ENCODE measurements at regions not wholly inside any gene's neighbourhood (a gene's known extent, or its start where the extent isn't known, plus 50 kb on each side); places are given as distances from the start of the nearest gene placed in this dataset.

DNA sequence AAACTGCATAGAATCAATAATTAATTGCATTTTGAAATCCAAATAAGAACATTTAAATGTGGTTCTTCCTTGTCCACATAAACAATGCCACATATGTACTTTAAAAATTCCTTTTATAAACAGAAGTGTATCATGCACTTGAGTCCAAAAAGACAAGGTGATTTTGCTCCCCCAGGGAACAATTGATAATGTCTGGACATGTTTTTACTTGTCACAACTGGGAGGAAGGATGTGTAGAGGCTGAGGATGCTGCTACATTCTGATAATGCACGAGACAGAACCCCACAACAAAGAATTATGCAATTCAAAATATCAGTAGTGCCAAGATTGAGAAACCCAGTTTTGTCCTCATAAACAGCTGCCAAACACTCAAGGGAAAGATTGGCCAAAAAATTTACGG lies 181.1 kb upstream of the ISL1 start:
- no peaks in the 10 kb centered on the region for H3K36me3 Mint-ChIP-seq (ENCODE audit: low read depth)
- H2AFZ ChIP-seq = no peak overlapping the region
- no peak for TF ChIP-seq NANOG (IDR thresholded peaks at IDR 0.05; ENCODE audit: borderline replicate concordance)
- no peak for TF ChIP-seq ZNF114 (CRISPR knock-in tag; IDR thresholded peaks at IDR 0.05)
- no peak for TF ChIP-seq JUNB (IDR thresholded peaks at IDR 0.05; ENCODE audit: unreplicated experiment)
- no peak for TF ChIP-seq STAT1 (IDR thresholded peaks at IDR 0.05; ENCODE audit: unreplicated experiment)
- no peaks in the 10 kb centered on the region for H3K27me3 Mint-ChIP-seq (ENCODE audit: insufficient read depth, low read depth, poor library complexity)
- no peak for DNase-seq (ENCODE audit: low spot score)
- no peak overlapping the region for H3K4me3 Mint-ChIP-seq
- ATAC-seq = no peak
- H3K27ac ChIP-seq (ENCODE audit: low read depth) = no peak overlapping the region
- no peaks in the 10 kb centered on the region for H3K9me3 Mint-ChIP-seq
- no peaks in the 10 kb centered on the region for H3K36me3 ChIP-seq (ENCODE audit: insufficient read depth)
- no peaks in the 10 kb centered on the region for H3K4me1 ChIP-seq (ENCODE audit: insufficient read depth)
- H3K4me1 Mint-ChIP-seq = peaks cover 5% of the 10 kb centered on the region
- no peaks in the 10 kb centered on the region for H3K27me3 ChIP-seq (ENCODE audit: insufficient read depth)
- no peak overlapping the region for H3K27ac Mint-ChIP-seq
- H4K20me1 ChIP-seq (replicated peaks; ENCODE audit: insufficient read depth) = no peaks in the 10 kb centered on the region
- H3F3A ChIP-seq (replicated peaks; ENCODE audit: low read depth) = no peaks in the 10 kb centered on the region
- no peak overlapping the region for H3K4me3 ChIP-seq
- no peaks in the 10 kb centered on the region for H3K9me2 ChIP-seq (ENCODE audit: insufficient read depth)
- no peaks in the 10 kb centered on the region for H3K79me2 ChIP-seq (replicated peaks; ENCODE audit: insufficient read depth)
- no peak overlapping the region for H3K4me2 ChIP-seq

DNA sequence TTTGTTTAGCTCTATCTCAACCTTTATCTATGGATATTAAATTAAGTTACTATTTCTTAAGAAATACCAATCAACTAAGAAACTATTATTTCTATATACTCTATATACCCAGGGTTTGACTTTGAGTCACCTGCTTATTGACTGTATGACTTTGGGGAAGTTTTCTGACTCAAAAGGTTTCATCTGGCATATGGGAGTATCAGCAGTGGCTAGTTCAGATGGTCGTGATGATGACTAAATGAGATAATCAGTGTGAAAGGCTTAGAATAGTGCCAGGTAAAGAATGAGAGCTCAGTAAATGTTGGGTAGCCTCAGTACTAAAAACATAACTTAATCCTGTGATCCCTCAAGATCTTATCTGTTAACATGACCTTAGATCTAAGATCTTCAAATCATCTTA lies 179.7 kb upstream of the ISL1 start:
- Mint-ChIP-seq H3K36me3 (ENCODE audit: low read depth) (no peaks in the 10 kb centered on the region), H3K4me1 (peaks cover 3% of the 10 kb centered on the region), H3K27ac (no peak overlapping the region), H3K9me3 (no peaks in the 10 kb centered on the region), H3K27me3 (ENCODE audit: insufficient read depth, low read depth, poor library complexity) (no peaks in the 10 kb centered on the region), H3K4me3 (no peak overlapping the region)
- H3K4me3 ChIP-seq = no peak overlapping the region
- H3F3A ChIP-seq (replicated peaks; ENCODE audit: low read depth) = no peaks in the 10 kb centered on the region
- TF ChIP-seq ZNF331 (CRISPR knock-in tag; IDR thresholded peaks at IDR 0.05; ENCODE audit: low read depth) (no peak), POLR2AphosphoS5 (IDR thresholded peaks at IDR 0.05; ENCODE audit: low read depth) (no peak), STAT1 (IDR thresholded peaks at IDR 0.05; ENCODE audit: unreplicated experiment) (no peak), NANOG (IDR thresholded peaks at IDR 0.05; ENCODE audit: borderline replicate concordance) (no peak), ETS1 (IDR thresholded peaks at IDR 0.05) (no peak), EZH2phosphoT487 (IDR thresholded peaks at IDR 0.05; ENCODE audit: unreplicated experiment) (no peak), ZNF114 (CRISPR knock-in tag; IDR thresholded peaks at IDR 0.05) (no peak), EZH2 (IDR thresholded peaks at IDR 0.05; ENCODE audit: low read depth, unreplicated experiment) (no peak), JUNB (IDR thresholded peaks at IDR 0.05; ENCODE audit: unreplicated experiment) (no peak)
- TF ChIP-seq, protein P1, sequence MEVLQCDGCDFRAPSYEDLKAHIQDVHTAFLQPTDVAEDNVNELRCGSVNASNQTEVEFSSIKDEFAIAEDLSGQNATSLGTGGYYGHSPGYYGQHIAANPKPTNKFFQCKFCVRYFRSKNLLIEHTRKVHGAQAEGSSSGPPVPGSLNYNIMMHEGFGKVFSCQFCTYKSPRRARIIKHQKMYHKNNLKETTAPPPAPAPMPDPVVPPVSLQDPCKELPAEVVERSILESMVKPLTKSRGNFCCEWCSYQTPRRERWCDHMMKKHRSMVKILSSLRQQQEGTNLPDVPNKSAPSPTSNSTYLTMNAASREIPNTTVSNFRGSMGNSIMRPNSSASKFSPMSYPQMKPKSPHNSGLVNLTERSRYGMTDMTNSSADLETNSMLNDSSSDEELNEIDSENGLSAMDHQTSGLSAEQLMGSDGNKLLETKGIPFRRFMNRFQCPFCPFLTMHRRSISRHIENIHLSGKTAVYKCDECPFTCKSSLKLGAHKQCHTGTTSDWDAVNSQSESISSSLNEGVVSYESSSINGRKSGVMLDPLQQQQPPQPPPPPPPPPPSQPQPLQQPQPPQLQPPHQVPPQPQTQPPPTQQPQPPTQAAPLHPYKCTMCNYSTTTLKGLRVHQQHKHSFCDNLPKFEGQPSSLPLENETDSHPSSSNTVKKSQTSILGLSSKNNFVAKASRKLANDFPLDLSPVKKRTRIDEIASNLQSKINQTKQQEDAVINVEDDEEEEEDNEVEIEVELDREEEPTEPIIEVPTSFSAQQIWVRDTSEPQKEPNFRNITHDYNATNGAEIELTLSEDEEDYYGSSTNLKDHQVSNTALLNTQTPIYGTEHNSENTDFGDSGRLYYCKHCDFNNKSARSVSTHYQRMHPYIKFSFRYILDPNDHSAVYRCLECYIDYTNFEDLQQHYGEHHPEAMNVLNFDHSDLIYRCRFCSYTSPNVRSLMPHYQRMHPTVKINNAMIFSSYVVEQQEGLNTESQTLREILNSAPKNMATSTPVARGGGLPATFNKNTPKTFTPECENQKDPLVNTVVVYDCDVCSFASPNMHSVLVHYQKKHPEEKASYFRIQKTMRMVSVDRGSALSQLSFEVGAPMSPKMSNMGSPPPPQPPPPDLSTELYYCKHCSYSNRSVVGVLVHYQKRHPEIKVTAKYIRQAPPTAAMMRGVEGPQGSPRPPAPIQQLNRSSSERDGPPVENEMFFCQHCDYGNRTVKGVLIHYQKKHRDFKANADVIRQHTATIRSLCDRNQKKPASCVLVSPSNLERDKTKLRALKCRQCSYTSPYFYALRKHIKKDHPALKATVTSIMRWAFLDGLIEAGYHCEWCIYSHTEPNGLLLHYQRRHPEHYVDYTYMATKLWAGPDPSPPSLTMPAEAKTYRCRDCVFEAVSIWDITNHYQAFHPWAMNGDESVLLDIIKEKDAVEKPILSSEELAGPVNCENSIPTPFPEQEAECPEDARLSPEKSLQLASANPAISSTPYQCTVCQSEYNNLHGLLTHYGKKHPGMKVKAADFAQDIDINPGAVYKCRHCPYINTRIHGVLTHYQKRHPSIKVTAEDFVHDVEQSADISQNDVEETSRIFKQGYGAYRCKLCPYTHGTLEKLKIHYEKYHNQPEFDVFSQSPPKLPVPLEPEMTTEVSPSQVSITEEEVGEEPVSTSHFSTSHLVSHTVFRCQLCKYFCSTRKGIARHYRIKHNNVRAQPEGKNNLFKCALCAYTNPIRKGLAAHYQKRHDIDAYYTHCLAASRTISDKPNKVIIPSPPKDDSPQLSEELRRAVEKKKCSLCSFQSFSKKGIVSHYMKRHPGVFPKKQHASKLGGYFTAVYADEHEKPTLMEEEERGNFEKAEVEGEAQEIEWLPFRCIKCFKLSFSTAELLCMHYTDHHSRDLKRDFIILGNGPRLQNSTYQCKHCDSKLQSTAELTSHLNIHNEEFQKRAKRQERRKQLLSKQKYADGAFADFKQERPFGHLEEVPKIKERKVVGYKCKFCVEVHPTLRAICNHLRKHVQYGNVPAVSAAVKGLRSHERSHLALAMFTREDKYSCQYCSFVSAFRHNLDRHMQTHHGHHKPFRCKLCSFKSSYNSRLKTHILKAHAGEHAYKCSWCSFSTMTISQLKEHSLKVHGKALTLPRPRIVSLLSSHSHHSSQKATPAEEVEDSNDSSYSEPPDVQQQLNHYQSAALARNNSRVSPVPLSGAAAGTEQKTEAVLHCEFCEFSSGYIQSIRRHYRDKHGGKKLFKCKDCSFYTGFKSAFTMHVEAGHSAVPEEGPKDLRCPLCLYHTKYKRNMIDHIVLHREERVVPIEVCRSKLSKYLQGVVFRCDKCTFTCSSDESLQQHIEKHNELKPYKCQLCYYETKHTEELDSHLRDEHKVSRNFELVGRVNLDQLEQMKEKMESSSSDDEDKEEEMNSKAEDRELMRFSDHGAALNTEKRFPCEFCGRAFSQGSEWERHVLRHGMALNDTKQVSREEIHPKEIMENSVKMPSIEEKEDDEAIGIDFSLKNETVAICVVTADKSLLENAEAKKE (CRISPR knock-in tag; IDR thresholded peaks at IDR 0.05) = no peak
- TF ChIP-seq, protein P2, sequence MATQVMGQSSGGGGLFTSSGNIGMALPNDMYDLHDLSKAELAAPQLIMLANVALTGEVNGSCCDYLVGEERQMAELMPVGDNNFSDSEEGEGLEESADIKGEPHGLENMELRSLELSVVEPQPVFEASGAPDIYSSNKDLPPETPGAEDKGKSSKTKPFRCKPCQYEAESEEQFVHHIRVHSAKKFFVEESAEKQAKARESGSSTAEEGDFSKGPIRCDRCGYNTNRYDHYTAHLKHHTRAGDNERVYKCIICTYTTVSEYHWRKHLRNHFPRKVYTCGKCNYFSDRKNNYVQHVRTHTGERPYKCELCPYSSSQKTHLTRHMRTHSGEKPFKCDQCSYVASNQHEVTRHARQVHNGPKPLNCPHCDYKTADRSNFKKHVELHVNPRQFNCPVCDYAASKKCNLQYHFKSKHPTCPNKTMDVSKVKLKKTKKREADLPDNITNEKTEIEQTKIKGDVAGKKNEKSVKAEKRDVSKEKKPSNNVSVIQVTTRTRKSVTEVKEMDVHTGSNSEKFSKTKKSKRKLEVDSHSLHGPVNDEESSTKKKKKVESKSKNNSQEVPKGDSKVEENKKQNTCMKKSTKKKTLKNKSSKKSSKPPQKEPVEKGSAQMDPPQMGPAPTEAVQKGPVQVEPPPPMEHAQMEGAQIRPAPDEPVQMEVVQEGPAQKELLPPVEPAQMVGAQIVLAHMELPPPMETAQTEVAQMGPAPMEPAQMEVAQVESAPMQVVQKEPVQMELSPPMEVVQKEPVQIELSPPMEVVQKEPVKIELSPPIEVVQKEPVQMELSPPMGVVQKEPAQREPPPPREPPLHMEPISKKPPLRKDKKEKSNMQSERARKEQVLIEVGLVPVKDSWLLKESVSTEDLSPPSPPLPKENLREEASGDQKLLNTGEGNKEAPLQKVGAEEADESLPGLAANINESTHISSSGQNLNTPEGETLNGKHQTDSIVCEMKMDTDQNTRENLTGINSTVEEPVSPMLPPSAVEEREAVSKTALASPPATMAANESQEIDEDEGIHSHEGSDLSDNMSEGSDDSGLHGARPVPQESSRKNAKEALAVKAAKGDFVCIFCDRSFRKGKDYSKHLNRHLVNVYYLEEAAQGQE (IDR thresholded peaks at IDR 0.05; ENCODE audit: unreplicated experiment) = no peak
- ATAC-seq = no peak
- H3K36me3 ChIP-seq (ENCODE audit: insufficient read depth) = no peaks in the 10 kb centered on the region
- H3K79me2 ChIP-seq (replicated peaks; ENCODE audit: insufficient read depth) = no peaks in the 10 kb centered on the region
- no peak overlapping the region for H2AFZ ChIP-seq
- H3K27ac ChIP-seq (ENCODE audit: low read depth) = no peak overlapping the region
- no peak overlapping the region for H3K4me2 ChIP-seq
- no peaks in the 10 kb centered on the region for H3K9me2 ChIP-seq (ENCODE audit: insufficient read depth)
- DNase-seq (ENCODE audit: low spot score) = no peak
- H3K4me1 ChIP-seq (ENCODE audit: insufficient read depth) = no peaks in the 10 kb centered on the region
- H3K27me3 ChIP-seq (ENCODE audit: insufficient read depth) = no peaks in the 10 kb centered on the region
- H4K20me1 ChIP-seq (replicated peaks; ENCODE audit: insufficient read depth) = no peaks in the 10 kb centered on the region

All from GM23338 (cell line).